GM23338 (cell line): ENCODE measurements at regions not wholly inside any gene's neighbourhood (a gene's known extent, or its start where the extent isn't known, plus 50 kb on each side); places are given as distances from the start of the nearest gene placed in this dataset.

ENCODE experiments used
- ATAC-seq: fragments of 200-7000 bp; cut with Tn5 transposase; 3 replicates; pipeline ENCODE4 v1.9.1; 2020
- DNase-seq: peaks from one replicate; pipeline ENCODE4 v3.0.0-alpha.2; 2015; ENCODE audit warnings: low spot score
- H2AFZ ChIP-seq: fragments of 200-600 bp; sonication (generic); 2 replicates; pipeline ENCODE4 v1.8.0; 2016; ENCODE audit warnings: antibody characterized with exemption, mild to moderate bottlenecking, moderate library complexity
- H3F3A ChIP-seq: fragments of 200-600 bp; sonication (generic); replicated peaks from 2 replicates; pipeline ENCODE4 v1.8.0; 2017; ENCODE audit warnings: antibody characterized with exemption, mixed run types, low read depth
- H3K27ac ChIP-seq: fragments of 200-600 bp; sonication (generic); 2 replicates; pipeline ENCODE4 v1.6.1; 2016; ENCODE audit warnings: low read depth
- H3K27me3 ChIP-seq: fragments of 200-600 bp; sonication (generic); 2 replicates; pipeline ENCODE4 v1.8.0; 2016; ENCODE audit warnings: mild to moderate bottlenecking, mixed run types, moderate library complexity; ENCODE audit not compliant: insufficient read depth
- H3K36me3 ChIP-seq: fragments of 200-600 bp; sonication (generic); 2 replicates; pipeline ENCODE4 v1.8.0; 2016; ENCODE audit warnings: mild to moderate bottlenecking; ENCODE audit not compliant: insufficient read depth
- H3K4me1 ChIP-seq: fragments of 200-600 bp; sonication (generic); 2 replicates; pipeline ENCODE4 v1.8.0; 2016; ENCODE audit warnings: mild to moderate bottlenecking, moderate library complexity; ENCODE audit not compliant: insufficient read depth
- H3K4me2 ChIP-seq: fragments of 200-600 bp; sonication (generic); 2 replicates; pipeline ENCODE4 v1.7.1; 2017; ENCODE audit warnings: mixed run types
- H3K4me3 ChIP-seq: fragments of 200-600 bp; sonication (generic); 2 replicates; pipeline ENCODE4 v1.6.1; 2016; ENCODE audit warnings: mixed run types
- H3K79me2 ChIP-seq: fragments of 200-600 bp; sonication (generic); replicated peaks from 2 replicates; pipeline ENCODE4 v1.8.0; 2017; ENCODE audit warnings: mild to moderate bottlenecking; ENCODE audit not compliant: insufficient read depth
- H3K9me2 ChIP-seq: fragments of 200-600 bp; sonication (generic); 2 replicates; pipeline ENCODE4 v1.8.0; 2017; ENCODE audit not compliant: insufficient read depth
- H4K20me1 ChIP-seq: fragments of 200-600 bp; sonication (generic); replicated peaks from 2 replicates; pipeline ENCODE4 v1.8.0; 2017; ENCODE audit warnings: mild to moderate bottlenecking; ENCODE audit not compliant: insufficient read depth
- H3K27ac Mint-ChIP-seq: 2 replicates; pipeline ENCODE4 v1.8.0; 2020; ENCODE audit warnings: inconsistent platforms, mild to moderate bottlenecking, moderate library complexity, mixed read lengths
- H3K27me3 Mint-ChIP-seq: 3 replicates; pipeline ENCODE4 v1.8.0; 2022; ENCODE audit warnings: low read depth, mild to moderate bottlenecking, moderate library complexity, mixed read lengths, inconsistent platforms; ENCODE audit not compliant: insufficient read depth, poor library complexity
- H3K36me3 Mint-ChIP-seq: 3 replicates; pipeline ENCODE4 v1.8.0; 2021; ENCODE audit warnings: low read depth, mild to moderate bottlenecking, inconsistent platforms, moderate library complexity, mixed read lengths
- H3K4me1 Mint-ChIP-seq: 3 replicates; pipeline ENCODE4 v1.8.0; 2020; ENCODE audit warnings: mild to moderate bottlenecking, inconsistent platforms, mixed read lengths
- H3K4me3 Mint-ChIP-seq: 3 replicates; pipeline ENCODE4 v1.8.0; 2021; ENCODE audit warnings: moderate library complexity, mild to moderate bottlenecking, inconsistent platforms, mixed read lengths
- H3K9me3 Mint-ChIP-seq: 3 replicates; pipeline ENCODE4 v1.8.0; 2020; ENCODE audit warnings: moderate library complexity, mild to moderate bottlenecking, inconsistent platforms, mixed read lengths
- EZH2 ChIP-seq: fragments of 200-600 bp; sonication (generic); IDR thresholded peaks from one replicate; pipeline ENCODE4 v1.8.0; 2017; ENCODE audit warnings: antibody characterized with exemption, mild to moderate bottlenecking, low read depth; ENCODE audit not compliant: unreplicated experiment
- EZH2phosphoT487 ChIP-seq: fragments of 200-600 bp; sonication (generic); IDR thresholded peaks from one replicate; pipeline ENCODE4 v1.8.1; 2018; ENCODE audit warnings: antibody characterized with exemption; ENCODE audit not compliant: unreplicated experiment
- JUNB ChIP-seq: IDR thresholded peaks from one replicate; pipeline ENCODE4 v1.6.1; 2016; ENCODE audit warnings: antibody characterized with exemption; ENCODE audit not compliant: unreplicated experiment
- NANOG ChIP-seq: IDR thresholded peaks from 2 replicates; pipeline ENCODE4 v1.6.1; 2016; ENCODE audit warnings: antibody characterized with exemption, borderline replicate concordance
- POLR2AphosphoS5 ChIP-seq: IDR thresholded peaks from 2 replicates; pipeline ENCODE4 v1.6.1; 2016; ENCODE audit warnings: antibody characterized with exemption, low read depth
- STAT1 ChIP-seq: IDR thresholded peaks from one replicate; pipeline ENCODE4 v1.6.1; 2016; ENCODE audit warnings: antibody characterized with exemption; ENCODE audit not compliant: unreplicated experiment
- ZNF114 ChIP-seq: fragments of 250-450 bp; sonication (Bioruptor Pico); IDR thresholded peaks from 2 replicates; pipeline ENCODE4 v1.5.0; 2020; ENCODE audit warnings: mild to moderate bottlenecking, moderate library complexity
- ZNF331 ChIP-seq: fragments of 250-450 bp; sonication (Bioruptor Pico); IDR thresholded peaks from 2 replicates; pipeline ENCODE4 v1.5.0; 2020; ENCODE audit warnings: low read depth, mild to moderate bottlenecking, moderate library complexity
- TF ChIP-seq, protein P1 (sequence below), 2 experiments: fragments of 200-600 bp in 1 of 2; sonication (generic) in 1 of 2; conservative IDR thresholded peaks; 2 replicates each; pipeline versions ENCODE4 v1.5.1 to v1.6.1; 2016 to 2017; ENCODE audit warnings: antibody characterized with exemption in 2 of 2, low read depth in 2 of 2, mild to moderate bottlenecking in 2 of 2, moderate library complexity in 1 of 2
- TF ChIP-seq, protein P2 (sequence below): IDR thresholded peaks from 2 replicates; pipeline ENCODE4 v1.6.1; 2016; ENCODE audit warnings: antibody characterized with exemption
- TF ChIP-seq, protein P3 (sequence below): IDR thresholded peaks from one replicate; pipeline ENCODE4 v1.6.1; 2018; ENCODE audit warnings: antibody characterized with exemption; ENCODE audit not compliant: unreplicated experiment

DNA sequence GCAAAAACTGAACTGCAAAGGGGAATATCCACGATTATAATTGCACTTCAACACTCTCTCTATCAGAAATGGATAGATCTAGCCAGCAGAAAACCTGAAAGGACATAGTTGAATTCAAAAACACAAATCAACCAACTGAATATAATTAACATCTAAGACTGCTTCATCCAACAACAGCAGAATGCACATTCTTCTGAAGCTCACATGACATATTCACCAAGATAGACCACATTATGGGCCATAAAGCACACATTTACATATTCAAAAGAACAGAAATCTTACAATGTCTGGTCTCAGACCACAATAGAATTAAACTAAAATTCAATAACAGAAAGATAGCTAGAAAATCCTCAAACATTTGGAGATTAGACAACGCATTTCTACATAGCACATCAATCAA is 118.3 kb downstream of the FBXO4 start:
- Histone ChIP-seq H3K9me2 (no peaks in the 10 kb centered on the region), H4K20me1 (no peaks in the 10 kb centered on the region), H3K27me3 (no peaks in the 10 kb centered on the region), H3K27ac (no peak overlapping the region), H3K4me2 (no peak overlapping the region), H2AFZ (no peak overlapping the region), H3K4me3 (no peak overlapping the region), H3F3A (no peaks in the 10 kb centered on the region), H3K36me3 (no peaks in the 10 kb centered on the region), H3K4me1 (no peaks in the 10 kb centered on the region; the same call in 1 of the 2 replicates), H3K79me2 (no peaks in the 10 kb centered on the region)
- no peak for ATAC-seq
- Mint-ChIP-seq H3K4me3 (no peak overlapping the region), H3K9me3 (peaks cover 11% of the 10 kb centered on the region; the same call in 2 of the 3 replicates), H3K4me1 (peaks cover 3% of the 10 kb centered on the region; the same call in 1 of the 3 replicates), H3K36me3 (no peaks in the 10 kb centered on the region), H3K27me3 (no peaks in the 10 kb centered on the region), H3K27ac (no peak overlapping the region)
- DNase-seq, result no peak
- TF ChIP-seq JUNB, result no peak
- no peak for TF ChIP-seq ZNF114 (CRISPR knock-in tag)
- TF ChIP-seq STAT1, result no peak
- TF ChIP-seq EZH2phosphoT487, result no peak
- TF ChIP-seq, protein P1, sequence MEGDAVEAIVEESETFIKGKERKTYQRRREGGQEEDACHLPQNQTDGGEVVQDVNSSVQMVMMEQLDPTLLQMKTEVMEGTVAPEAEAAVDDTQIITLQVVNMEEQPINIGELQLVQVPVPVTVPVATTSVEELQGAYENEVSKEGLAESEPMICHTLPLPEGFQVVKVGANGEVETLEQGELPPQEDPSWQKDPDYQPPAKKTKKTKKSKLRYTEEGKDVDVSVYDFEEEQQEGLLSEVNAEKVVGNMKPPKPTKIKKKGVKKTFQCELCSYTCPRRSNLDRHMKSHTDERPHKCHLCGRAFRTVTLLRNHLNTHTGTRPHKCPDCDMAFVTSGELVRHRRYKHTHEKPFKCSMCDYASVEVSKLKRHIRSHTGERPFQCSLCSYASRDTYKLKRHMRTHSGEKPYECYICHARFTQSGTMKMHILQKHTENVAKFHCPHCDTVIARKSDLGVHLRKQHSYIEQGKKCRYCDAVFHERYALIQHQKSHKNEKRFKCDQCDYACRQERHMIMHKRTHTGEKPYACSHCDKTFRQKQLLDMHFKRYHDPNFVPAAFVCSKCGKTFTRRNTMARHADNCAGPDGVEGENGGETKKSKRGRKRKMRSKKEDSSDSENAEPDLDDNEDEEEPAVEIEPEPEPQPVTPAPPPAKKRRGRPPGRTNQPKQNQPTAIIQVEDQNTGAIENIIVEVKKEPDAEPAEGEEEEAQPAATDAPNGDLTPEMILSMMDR (conservative IDR thresholded peaks at IDR 0.05; ENCODE audit: low read depth in 2 of 2), result no peak
- TF ChIP-seq EZH2, result no peak
- TF ChIP-seq, protein P2, sequence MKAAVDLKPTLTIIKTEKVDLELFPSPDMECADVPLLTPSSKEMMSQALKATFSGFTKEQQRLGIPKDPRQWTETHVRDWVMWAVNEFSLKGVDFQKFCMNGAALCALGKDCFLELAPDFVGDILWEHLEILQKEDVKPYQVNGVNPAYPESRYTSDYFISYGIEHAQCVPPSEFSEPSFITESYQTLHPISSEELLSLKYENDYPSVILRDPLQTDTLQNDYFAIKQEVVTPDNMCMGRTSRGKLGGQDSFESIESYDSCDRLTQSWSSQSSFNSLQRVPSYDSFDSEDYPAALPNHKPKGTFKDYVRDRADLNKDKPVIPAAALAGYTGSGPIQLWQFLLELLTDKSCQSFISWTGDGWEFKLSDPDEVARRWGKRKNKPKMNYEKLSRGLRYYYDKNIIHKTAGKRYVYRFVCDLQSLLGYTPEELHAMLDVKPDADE, result no peak
- no peak for TF ChIP-seq NANOG
- TF ChIP-seq ZNF331, result no peak
- TF ChIP-seq, protein P3, sequence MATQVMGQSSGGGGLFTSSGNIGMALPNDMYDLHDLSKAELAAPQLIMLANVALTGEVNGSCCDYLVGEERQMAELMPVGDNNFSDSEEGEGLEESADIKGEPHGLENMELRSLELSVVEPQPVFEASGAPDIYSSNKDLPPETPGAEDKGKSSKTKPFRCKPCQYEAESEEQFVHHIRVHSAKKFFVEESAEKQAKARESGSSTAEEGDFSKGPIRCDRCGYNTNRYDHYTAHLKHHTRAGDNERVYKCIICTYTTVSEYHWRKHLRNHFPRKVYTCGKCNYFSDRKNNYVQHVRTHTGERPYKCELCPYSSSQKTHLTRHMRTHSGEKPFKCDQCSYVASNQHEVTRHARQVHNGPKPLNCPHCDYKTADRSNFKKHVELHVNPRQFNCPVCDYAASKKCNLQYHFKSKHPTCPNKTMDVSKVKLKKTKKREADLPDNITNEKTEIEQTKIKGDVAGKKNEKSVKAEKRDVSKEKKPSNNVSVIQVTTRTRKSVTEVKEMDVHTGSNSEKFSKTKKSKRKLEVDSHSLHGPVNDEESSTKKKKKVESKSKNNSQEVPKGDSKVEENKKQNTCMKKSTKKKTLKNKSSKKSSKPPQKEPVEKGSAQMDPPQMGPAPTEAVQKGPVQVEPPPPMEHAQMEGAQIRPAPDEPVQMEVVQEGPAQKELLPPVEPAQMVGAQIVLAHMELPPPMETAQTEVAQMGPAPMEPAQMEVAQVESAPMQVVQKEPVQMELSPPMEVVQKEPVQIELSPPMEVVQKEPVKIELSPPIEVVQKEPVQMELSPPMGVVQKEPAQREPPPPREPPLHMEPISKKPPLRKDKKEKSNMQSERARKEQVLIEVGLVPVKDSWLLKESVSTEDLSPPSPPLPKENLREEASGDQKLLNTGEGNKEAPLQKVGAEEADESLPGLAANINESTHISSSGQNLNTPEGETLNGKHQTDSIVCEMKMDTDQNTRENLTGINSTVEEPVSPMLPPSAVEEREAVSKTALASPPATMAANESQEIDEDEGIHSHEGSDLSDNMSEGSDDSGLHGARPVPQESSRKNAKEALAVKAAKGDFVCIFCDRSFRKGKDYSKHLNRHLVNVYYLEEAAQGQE, result no peak

DNA sequence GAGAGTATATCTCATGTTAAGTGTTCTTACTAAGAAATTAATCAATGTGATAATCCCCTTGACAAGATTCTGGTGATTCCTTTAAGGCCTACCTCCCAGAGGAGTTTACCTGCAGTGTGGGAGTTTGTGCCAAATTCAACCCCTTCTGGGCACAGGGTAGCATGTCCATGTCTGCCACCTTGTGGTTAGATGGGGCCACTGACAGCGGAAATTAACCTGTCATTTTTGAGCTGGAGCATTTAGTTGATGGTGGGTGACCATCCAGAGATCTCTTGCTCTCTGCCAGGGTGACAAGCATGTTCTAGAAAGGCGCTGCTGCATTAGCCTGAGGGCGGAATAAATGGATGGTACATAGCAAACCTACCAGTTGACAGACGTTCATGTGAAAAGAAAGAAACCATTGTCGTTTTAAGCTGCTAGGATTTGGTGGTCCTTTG is 132.2 kb downstream of the FBXO4 start:
- H3K4me2 ChIP-seq, result no peak overlapping the region
- no peak overlapping the region for H3K4me3 Mint-ChIP-seq
- H3K27me3 Mint-ChIP-seq, result no peaks in the 10 kb centered on the region
- no peak for TF ChIP-seq JUNB
- no peak for TF ChIP-seq STAT1
- no peak for TF ChIP-seq POLR2AphosphoS5
- TF ChIP-seq, protein P2, result no peak
- TF ChIP-seq, protein P1 (conservative IDR thresholded peaks at IDR 0.05; ENCODE audit: low read depth in 2 of 2), result peak; percentile 90 to 93
- TF ChIP-seq ZNF331, result no peak
- TF ChIP-seq ZNF114 (CRISPR knock-in tag), result no peak
- no peak overlapping the region for H3K4me3 ChIP-seq
- no peaks in the 10 kb centered on the region for H3K4me1 ChIP-seq
- no peaks in the 10 kb centered on the region for H3F3A ChIP-seq
- DNase-seq (peak; percentile 77), ATAC-seq (peak; percentile 92)
- H3K27me3 ChIP-seq, result no peaks in the 10 kb centered on the region
- no peaks in the 10 kb centered on the region for H3K36me3 ChIP-seq
- no peak overlapping the region for H3K27ac ChIP-seq
- no peak overlapping the region for H3K27ac Mint-ChIP-seq
- no peak overlapping the region for H2AFZ ChIP-seq
- H3K9me2 ChIP-seq, result no peaks in the 10 kb centered on the region
- H3K9me3 Mint-ChIP-seq, result peaks cover 3% of the 10 kb centered on the region; the same call in 1 of the 3 replicates
- H3K36me3 Mint-ChIP-seq, result no peaks in the 10 kb centered on the region
- H4K20me1 ChIP-seq, result no peaks in the 10 kb centered on the region
- H3K4me1 Mint-ChIP-seq, result no peaks in the 10 kb centered on the region
- H3K79me2 ChIP-seq, result no peaks in the 10 kb centered on the region
